Calu3 (cell line): ENCODE measurements at regions not wholly inside any gene's neighbourhood (a gene's known extent, or its start where the extent isn't known, plus 50 kb on each side); places are given as distances from the start of the nearest gene placed in this dataset.
"Not testable (repeated sequence)": the region's sequence is repeated elsewhere in the genome, so short reads cannot be mapped to it uniquely, and the experiment has no call there.

Experiments
- BruUV-seq: library from RNA; stranded (reverse); fragments of 400-500 nt; replicated peaks from 2 replicates; lab custom pipeline; 2021; lab: Mats Ljungman, UMichigan
- CTCF ChIA-PET: fragments of 300-600 bp; sonication (Branson Sonifier 250); formaldehyde crosslinking; loops from one replicate; lab custom pipeline; 2022; ENCODE audit warnings: antibody characterized with exemption; lab: Charles Lee
- DNase-seq: peaks from one replicate; pipeline ENCODE4 v3.0.0; 2022
- H3K27ac Mint-ChIP-seq: one replicate; pipeline ENCODE4 v1.8.0; 2022; ENCODE audit warnings: mixed read lengths; ENCODE audit not compliant: unreplicated experiment
- H3K27me3 Mint-ChIP-seq: one replicate; pipeline ENCODE4 v1.8.0; 2022; ENCODE audit warnings: mixed read lengths; ENCODE audit not compliant: unreplicated experiment
- H3K36me3 Mint-ChIP-seq: one replicate; pipeline ENCODE4 v1.8.0; 2022; ENCODE audit warnings: mild to moderate bottlenecking, moderate library complexity, mixed read lengths; ENCODE audit not compliant: insufficient read depth, unreplicated experiment
- H3K4me1 Mint-ChIP-seq: one replicate; pipeline ENCODE4 v1.8.0; 2022; ENCODE audit warnings: mild to moderate bottlenecking, low read depth, mixed read lengths; ENCODE audit not compliant: unreplicated experiment
- H3K4me3 Mint-ChIP-seq: one replicate; pipeline ENCODE4 v1.8.0; 2022; ENCODE audit warnings: mild to moderate bottlenecking, low read depth, moderate library complexity, mixed read lengths; ENCODE audit not compliant: unreplicated experiment
- H3K9me3 Mint-ChIP-seq: one replicate; pipeline ENCODE4 v1.8.0; 2022; ENCODE audit warnings: low read depth, mixed read lengths; ENCODE audit not compliant: unreplicated experiment
- intact Hi-C: fragments of 100-400 bp; cut with micrococcal nuclease; formaldehyde crosslinking; loops from one replicate; pipeline ENCODE4 v1.10.0; 2022; ENCODE audit not compliant: unreplicated experiment
- TF ChIP-seq, protein P1 (sequence below): fragments of 200-600 bp; IDR thresholded peaks from one replicate; pipeline ENCODE4 v1.8.0; 2022; ENCODE audit warnings: antibody characterized with exemption; ENCODE audit not compliant: unreplicated experiment

DNA sequence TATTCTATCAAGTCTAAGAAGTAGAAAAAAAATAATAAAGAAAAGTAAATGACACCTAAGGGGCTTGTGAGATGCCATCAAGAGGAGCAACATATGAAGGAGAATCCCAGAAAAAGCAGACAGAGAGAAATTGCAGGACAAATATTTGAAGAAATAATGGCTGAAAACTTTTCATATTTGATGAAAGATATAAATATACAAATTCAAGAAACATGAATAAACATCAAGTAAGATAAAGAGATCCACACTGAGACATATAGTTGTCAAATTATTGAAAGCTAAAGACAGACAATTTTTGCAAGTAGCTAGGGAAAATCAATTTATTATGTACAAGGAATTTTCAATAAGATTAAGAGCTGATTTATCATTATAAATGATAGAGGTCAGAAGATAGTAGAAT, 558.0 kb downstream of the ZWINT start:
- no TSS peak for BruUV-seq

DNA sequence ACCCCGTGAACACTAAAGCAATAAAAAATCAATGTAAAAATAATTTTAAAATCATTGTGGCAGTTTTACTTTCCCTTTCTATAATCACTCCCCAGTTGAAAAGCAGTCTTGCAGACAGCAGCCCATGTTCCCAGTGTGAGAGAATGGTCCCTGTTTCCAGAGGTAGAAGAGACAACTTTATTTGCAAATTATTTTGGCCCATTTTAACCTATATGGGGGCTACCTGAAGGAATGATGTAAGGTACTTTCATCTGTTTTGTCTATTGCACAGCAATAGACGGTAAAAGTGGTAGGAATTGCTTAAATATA, 559.8 kb downstream of the ZWINT start:
- no peaks in the 10 kb centered on the region for H3K4me1 Mint-ChIP-seq
- TF ChIP-seq, protein P1, sequence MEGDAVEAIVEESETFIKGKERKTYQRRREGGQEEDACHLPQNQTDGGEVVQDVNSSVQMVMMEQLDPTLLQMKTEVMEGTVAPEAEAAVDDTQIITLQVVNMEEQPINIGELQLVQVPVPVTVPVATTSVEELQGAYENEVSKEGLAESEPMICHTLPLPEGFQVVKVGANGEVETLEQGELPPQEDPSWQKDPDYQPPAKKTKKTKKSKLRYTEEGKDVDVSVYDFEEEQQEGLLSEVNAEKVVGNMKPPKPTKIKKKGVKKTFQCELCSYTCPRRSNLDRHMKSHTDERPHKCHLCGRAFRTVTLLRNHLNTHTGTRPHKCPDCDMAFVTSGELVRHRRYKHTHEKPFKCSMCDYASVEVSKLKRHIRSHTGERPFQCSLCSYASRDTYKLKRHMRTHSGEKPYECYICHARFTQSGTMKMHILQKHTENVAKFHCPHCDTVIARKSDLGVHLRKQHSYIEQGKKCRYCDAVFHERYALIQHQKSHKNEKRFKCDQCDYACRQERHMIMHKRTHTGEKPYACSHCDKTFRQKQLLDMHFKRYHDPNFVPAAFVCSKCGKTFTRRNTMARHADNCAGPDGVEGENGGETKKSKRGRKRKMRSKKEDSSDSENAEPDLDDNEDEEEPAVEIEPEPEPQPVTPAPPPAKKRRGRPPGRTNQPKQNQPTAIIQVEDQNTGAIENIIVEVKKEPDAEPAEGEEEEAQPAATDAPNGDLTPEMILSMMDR, result no peak
- H3K36me3 Mint-ChIP-seq, result no peaks in the 10 kb centered on the region
- no peak overlapping the region for H3K27ac Mint-ChIP-seq
- no peak overlapping the region for H3K4me3 Mint-ChIP-seq
- H3K9me3 Mint-ChIP-seq, result peaks cover 6% of the 10 kb centered on the region
- no peak for DNase-seq
- no peaks in the 10 kb centered on the region for H3K27me3 Mint-ChIP-seq
- no TSS peak for BruUV-seq
- intact Hi-C loops, result no loop called here
- CTCF ChIA-PET, result interaction anchor here (0.9 kb wide), 1 partner anchor 15 kb away, joined by 3 read pairs; no protein-coding TSS in a partner anchor

More for the DNA sequence above, 558.0 kb downstream of the ZWINT start:
- H3K4me3 Mint-ChIP-seq, result no peak overlapping the region
- H3K4me1 Mint-ChIP-seq, result no peaks in the 10 kb centered on the region
- intact Hi-C loops, result no loop called here
- H3K36me3 Mint-ChIP-seq, result no peaks in the 10 kb centered on the region
- no peaks in the 10 kb centered on the region for H3K27me3 Mint-ChIP-seq
- CTCF ChIA-PET, result no interaction called here
- TF ChIP-seq, protein P1, result no peak
- peaks cover 6% of the 10 kb centered on the region for H3K9me3 Mint-ChIP-seq
- no peak for DNase-seq
- no peak overlapping the region for H3K27ac Mint-ChIP-seq

DNA sequence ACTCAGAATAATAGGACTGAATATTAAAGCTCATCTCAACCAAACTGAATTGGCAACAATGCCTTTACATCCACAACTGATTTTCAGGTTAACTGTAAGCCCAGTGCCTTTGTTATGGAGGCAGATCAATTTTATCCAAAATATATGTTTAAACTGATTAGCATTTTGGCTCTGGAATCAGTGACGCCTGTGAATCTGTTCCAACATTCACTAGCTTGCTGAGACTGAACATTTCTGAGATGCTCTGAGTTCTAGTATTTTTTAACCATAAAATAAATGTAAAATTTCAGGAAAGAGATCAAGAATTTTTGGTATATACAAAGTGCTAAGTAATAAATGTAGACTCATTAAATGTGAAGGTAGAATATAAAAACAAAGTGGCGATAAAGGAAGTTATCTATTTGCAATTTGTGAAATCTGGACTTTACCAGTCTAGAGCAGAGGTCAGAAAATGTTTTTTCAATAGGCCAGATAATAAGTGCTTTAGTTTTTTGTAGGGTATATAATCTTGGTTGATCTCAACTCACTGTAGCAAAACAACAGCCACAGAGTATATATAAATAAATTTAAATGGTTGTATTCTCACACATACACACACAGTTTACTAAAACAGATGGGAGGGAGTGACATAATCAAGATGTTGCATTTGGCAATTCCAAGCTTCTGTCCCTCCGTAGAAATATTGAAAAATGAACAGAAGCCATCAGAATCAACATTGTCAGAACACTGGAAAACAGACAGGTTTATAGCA, 560.3 kb downstream of the ZWINT start:
- DNase-seq, result no peak
- H3K4me3 Mint-ChIP-seq, result no peak overlapping the region
- CTCF ChIA-PET, result no interaction called here
- intact Hi-C loops, result no loop called here
- H3K27me3 Mint-ChIP-seq, result no peaks in the 10 kb centered on the region
- no TSS peak for BruUV-seq
- no peaks in the 10 kb centered on the region for H3K36me3 Mint-ChIP-seq
- no peaks in the 10 kb centered on the region for H3K4me1 Mint-ChIP-seq
- TF ChIP-seq, protein P1, result no peak
- H3K27ac Mint-ChIP-seq, result no peak overlapping the region
- H3K9me3 Mint-ChIP-seq, result peaks cover 6% of the 10 kb centered on the region

- H3K4me1 Mint-ChIP-seq, result peaks cover 7% of the 10 kb centered on the region
- H3K36me3 Mint-ChIP-seq, result no peaks in the 10 kb centered on the region
- BruUV-seq, result no TSS peak
- CTCF ChIA-PET, result interaction anchor here (0.6 kb wide), 1 partner anchor 324 kb away, joined by 5 read pairs; no protein-coding TSS in a partner anchor
- no peak for DNase-seq
- TF ChIP-seq, protein P1, result no peak
- intact Hi-C loops, result no loop called here
- H3K27me3 Mint-ChIP-seq, result no peaks in the 10 kb centered on the region
- H3K9me3 Mint-ChIP-seq, result peaks cover 4% of the 10 kb centered on the region
- peak overlapping the region; percentile 33 for H3K27ac Mint-ChIP-seq
- H3K4me3 Mint-ChIP-seq, result no peak overlapping the region
These were observed 568.0 kb downstream of the ZWINT start for GRCh38 chr10:55793024-55793423.

GRCh38 chr10:55790276-55790675, 570.8 kb downstream of the ZWINT start:
- H3K36me3 Mint-ChIP-seq, intact Hi-C loops, H3K9me3 Mint-ChIP-seq, H3K4me3 Mint-ChIP-seq, BruUV-seq, DNase-seq, H3K27ac Mint-ChIP-seq, H3K27me3 Mint-ChIP-seq, CTCF ChIA-PET, H3K4me1 Mint-ChIP-seq: not testable (repeated sequence)
